Naive B cell (primary cell): ENCODE measurements at regions not wholly inside any gene's neighbourhood (a gene's known extent, or its start where the extent isn't known, plus 50 kb on each side); places are given as distances from the start of the nearest gene placed in this dataset.

ENCODE experiments used
- ATAC-seq, 2 donors: fragments of 150-1000 bp; cut with Tn5 transposase; 2 replicates each; pipeline ENCODE4 v1.10.0; 2021; ENCODE audit warnings: low read depth in 2 of 2, mild to moderate bottlenecking in 2 of 2, moderate library complexity in 2 of 2
- DNase-seq: peaks from one replicate; pipeline ENCODE4 v3.0.0; 2022
- H3K27ac Mint-ChIP-seq, 6 donors: one replicate each; pipeline ENCODE4 v1.8.0; 2020 to 2022; ENCODE audit warnings: mild to moderate bottlenecking in 6 of 6, mixed read lengths in 6 of 6, moderate library complexity in 5 of 6, inconsistent platforms in 2 of 6
- H3K27me3 Mint-ChIP-seq, 3 donors: one replicate each; pipeline ENCODE4 v1.8.0; 2021 to 2022; ENCODE audit warnings: mixed read lengths in 3 of 3, mild to moderate bottlenecking in 1 of 3
- H3K36me3 Mint-ChIP-seq, 2 donors: one replicate each; pipeline ENCODE4 v1.8.0; 2020 to 2022; ENCODE audit warnings: mixed read lengths in 2 of 2, inconsistent platforms in 1 of 2, mild to moderate bottlenecking in 1 of 2
- H3K4me1 Mint-ChIP-seq, 3 donors: one replicate each; pipeline ENCODE4 v1.8.0; 2020 to 2022; ENCODE audit warnings: mixed read lengths in 3 of 3, inconsistent platforms in 1 of 3, mild to moderate bottlenecking in 1 of 3, moderate library complexity in 1 of 3
- H3K4me3 Mint-ChIP-seq, 8 donors: one replicate each; pipeline ENCODE4 v1.8.0; 2020 to 2022; ENCODE audit warnings: mild to moderate bottlenecking in 8 of 8, mixed read lengths in 8 of 8, moderate library complexity in 8 of 8, inconsistent platforms in 2 of 8
- H3K9me3 Mint-ChIP-seq, 7 donors: one replicate each; pipeline ENCODE4 v1.8.0; 2020 to 2022; ENCODE audit warnings: mixed read lengths in 7 of 7, mild to moderate bottlenecking in 5 of 7, inconsistent platforms in 2 of 7, moderate library complexity in 1 of 7

DNA sequence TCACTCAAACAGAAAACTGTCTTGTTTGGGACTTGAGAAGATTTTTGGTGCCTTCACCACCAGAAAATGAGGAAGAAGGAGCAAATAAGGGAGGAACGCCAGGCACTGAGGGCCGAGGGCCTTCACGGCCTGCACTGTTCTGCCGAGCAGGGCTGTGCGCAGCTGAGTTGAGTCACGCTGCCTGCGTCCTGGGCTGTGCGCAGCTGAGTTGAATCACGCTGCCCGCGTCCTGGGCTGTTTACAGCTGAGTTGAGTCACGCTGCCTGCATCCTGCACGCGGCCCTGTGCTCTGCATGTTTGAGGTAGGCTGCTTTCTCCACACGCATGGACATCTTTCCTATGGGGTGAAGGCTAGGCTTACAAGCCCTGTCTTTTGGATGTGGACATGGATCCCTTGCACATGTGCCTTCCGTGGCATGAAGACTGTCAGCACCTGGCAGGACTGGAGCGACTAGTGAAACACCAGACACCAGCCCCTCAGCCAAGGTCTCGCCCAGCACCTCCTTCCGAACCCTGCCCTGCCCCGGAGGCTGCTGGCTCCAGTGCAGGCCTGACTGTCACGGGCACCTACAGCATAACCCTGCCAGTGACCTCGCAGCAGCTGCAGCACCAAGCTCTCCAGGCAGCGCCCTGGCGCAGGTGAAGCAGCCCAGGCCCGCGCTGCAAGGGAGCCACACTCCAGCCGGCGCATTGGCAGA is 96.7 kb downstream of the HTR5A start:
- Mint-ChIP-seq H3K36me3 (no peaks in the 10 kb centered on the region), H3K27ac (no peak overlapping the region), H3K27me3 (peaks cover 6 to 33% (median 24%) of the 10 kb centered on the region in 3 donors), H3K9me3 (no peaks in the 10 kb centered on the region), H3K4me3 (no peak overlapping the region), H3K4me1 (no peaks in the 10 kb centered on the region)
- no peak for ATAC-seq
- DNase-seq: no peak

DNA sequence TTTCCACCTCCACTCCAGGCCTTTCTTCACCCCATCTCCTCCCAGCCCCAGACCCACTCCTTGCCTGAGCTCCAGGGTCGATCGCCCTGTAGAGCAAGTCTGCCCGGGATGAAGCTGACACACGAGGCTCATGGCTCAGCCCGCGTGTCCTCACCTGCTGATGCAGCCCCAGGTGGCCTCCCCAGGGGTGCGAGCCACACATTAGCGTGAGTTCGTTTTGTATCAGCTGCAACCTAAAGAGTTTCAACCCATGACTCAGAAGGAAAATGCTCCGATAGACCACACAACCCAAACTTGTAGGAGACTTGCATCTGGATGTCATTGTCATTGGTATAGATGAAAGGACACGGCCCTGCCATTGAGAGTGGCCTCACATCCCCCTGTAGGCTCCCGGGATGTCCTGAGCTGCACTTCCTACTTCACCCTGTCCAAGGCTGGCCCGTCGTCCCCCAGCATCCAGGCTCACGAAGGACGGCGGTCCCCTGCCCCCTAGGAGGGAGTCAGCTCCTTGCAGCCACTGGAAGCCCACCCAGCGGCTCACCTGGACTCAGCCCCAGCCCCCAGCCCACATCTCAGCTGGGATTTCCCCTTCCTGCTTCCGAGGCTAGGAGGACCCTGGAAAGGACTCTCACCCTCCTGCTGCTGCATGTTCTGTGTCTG is 97.7 kb downstream of the HTR5A start:
- Mint-ChIP-seq H3K9me3 (no peaks in the 10 kb centered on the region), H3K27ac (no peak overlapping the region), H3K4me3 (no peak overlapping the region), H3K36me3 (no peaks in the 10 kb centered on the region), H3K27me3 (peaks cover 11 to 43% (median 30%) of the 10 kb centered on the region in 3 donors), H3K4me1 (no peaks in the 10 kb centered on the region)
- DNase-seq (no peak), ATAC-seq (no peak)

DNA sequence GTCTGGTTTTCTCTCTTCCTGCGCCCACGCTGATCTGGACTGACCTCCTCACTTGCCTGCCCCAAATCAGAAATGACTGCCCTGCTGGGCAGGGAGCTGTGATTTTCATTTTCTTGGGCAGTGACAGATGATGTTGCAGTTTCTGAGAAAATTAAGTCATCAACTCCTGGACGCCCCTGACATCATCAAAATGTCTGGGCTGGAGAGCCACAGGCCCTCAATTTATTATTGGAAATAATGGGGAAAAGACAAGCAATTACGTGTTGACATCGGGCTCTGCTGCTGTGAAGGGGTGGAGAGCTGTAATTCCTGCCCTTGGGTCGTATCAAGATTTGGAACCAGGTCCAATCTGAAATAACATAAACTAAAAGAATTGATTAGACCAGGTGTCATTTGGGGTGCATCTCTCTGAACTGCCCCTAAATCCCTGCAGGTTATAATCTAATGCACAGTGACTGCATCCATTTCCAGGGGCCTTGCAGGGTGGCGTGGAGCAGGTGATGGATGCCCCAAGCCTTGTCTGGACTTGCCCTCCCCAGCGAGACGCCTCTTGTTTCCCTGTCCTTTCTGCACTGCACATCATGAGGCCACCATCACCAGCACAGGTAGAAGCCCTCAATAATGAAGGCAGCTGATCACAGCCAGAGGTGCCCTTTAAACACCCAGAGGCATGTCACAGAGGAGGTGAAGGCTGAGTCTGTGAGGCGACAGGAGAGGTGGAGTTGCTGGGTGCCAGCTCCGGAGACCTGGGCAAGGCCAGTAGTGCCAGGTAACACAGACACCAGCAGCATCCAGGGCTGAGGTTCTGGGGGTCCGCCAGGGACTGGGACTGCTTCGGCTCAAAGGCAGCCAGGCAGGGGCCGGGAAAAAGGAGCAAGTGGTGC is 98.7 kb downstream of the HTR5A start:
- Mint-ChIP-seq H3K36me3 (no peaks in the 10 kb centered on the region), H3K9me3 (no peaks in the 10 kb centered on the region), H3K4me1 (no peaks in the 10 kb centered on the region), H3K27me3 (peaks cover 11 to 43% (median 40%) of the 10 kb centered on the region in 3 donors), H3K27ac (no peak overlapping the region), H3K4me3 (no peak overlapping the region)
- ATAC-seq: no peak
- no peak for DNase-seq

DNA sequence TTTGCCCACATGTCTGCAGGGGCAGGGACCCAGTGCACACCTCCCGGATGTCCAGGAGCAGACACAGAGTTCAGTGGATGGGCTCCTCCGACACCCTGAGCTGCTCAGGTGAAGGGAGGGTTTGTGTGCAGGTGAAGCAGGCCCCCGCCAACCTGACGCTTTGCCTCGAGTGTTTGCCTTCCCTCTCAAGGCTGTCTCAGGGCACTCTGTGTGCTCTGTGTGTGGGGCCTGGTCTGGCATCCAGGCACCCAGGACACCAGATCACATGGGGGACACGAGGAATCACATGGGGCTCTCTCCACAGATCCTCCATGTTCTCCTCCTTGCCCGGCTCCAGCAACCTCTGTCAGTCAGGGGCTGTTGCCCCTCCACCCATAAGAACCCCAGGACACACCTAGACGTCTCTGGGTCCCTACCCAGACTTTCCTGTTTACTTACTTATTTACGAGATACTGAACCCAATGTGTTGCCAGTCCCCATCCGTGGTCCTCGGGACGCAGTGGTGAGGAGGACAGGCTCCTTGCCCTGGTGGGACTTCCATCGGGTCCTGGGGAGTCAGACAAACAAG is 99.5 kb downstream of the HTR5A start:
- no peak for DNase-seq
- Mint-ChIP-seq H3K27ac (no peak overlapping the region), H3K9me3 (peaks cover 0 to 2% (median 0%) of the 10 kb centered on the region in 7 donors), H3K36me3 (no peaks in the 10 kb centered on the region), H3K4me1 (no peaks in the 10 kb centered on the region), H3K4me3 (no peak overlapping the region), H3K27me3 (peaks cover 14 to 48% (median 39%) of the 10 kb centered on the region in 3 donors)
- ATAC-seq: no peak

DNA sequence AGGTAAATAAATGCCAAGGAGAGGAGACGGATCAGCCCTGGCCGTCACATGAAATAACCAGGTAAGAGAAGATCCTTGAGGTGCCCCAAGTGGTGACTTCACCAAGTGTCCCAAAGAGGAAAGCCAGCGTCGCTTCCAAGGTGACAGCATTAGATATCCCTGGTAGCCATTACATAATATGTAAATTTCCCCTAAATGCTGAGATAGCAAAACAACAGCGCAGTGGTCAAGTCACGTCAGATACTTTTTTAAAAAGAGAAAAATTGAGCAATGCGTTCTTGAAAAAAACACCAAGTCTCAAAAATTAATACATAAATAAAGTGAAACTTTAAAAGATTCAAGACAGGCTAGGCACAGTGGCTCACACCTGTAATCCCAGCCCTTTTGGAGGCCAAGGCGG is 100.2 kb downstream of the HTR5A start:
- ATAC-seq (no peak), DNase-seq (no peak)
- Mint-ChIP-seq H3K4me3 (no peak overlapping the region), H3K4me1 (no peaks in the 10 kb centered on the region), H3K9me3 (peaks cover 0 to 9% (median 0%) of the 10 kb centered on the region in 7 donors), H3K27me3 (peaks cover 19 to 50% (median 39%) of the 10 kb centered on the region in 3 donors), H3K36me3 (no peaks in the 10 kb centered on the region), H3K27ac (no peak overlapping the region)

DNA sequence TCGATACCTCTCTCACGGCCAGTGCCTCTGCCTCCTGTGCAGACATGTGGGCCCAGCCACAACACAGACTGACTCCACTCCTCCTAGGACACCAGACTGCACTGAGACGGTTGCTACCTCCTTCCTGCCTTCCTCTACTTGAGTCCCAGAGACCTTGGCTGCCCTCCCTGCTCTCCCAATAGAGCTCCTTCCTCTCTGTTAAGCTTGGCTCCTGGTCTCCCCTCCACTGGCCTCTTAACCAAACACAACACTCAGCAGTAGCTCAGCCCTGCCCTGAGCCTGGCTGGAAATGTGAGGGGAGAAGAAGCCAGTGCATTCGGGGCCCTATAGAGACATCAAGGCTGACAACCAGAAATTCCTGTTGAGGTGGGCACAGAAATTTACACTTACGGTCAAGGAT is 102.0 kb downstream of the HTR5A start:
- Mint-ChIP-seq H3K4me3 (no peak overlapping the region), H3K36me3 (no peaks in the 10 kb centered on the region), H3K27ac (no peak overlapping the region), H3K27me3 (peaks cover 13 to 50% (median 39%) of the 10 kb centered on the region in 3 donors), H3K9me3 (peaks cover 0 to 26% (median 3%) of the 10 kb centered on the region in 7 donors), H3K4me1 (no peaks in the 10 kb centered on the region)
- no peak for ATAC-seq
- no peak for DNase-seq

DNA sequence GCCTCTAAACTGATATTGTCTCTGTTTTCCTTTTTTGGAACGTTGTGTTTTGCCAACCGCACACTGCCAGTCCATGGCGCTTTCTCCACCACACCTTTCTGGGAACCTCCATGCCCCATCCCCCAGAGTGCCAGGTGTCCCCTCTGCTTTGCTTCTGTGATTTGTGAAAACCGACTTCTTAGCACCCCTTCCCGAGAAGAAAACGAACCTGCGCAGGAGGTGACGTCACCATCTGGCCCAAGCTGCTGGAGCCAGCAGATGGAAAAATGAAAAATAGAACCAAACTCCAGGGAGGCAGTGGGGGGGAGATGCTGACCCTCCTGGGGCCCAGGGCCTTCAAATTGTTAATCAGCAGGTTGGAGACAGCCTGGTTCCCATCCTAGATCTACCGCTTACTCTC is 103.8 kb downstream of the HTR5A start:
- Mint-ChIP-seq H3K4me1 (no peaks in the 10 kb centered on the region), H3K27me3 (peaks cover 13 to 37% (median 32%) of the 10 kb centered on the region in 3 donors), H3K4me3 (no peak overlapping the region), H3K36me3 (no peaks in the 10 kb centered on the region), H3K9me3 (peaks cover 0 to 37% (median 4%) of the 10 kb centered on the region in 7 donors), H3K27ac (no peak overlapping the region)
- DNase-seq (no peak), ATAC-seq (no peak)

DNA sequence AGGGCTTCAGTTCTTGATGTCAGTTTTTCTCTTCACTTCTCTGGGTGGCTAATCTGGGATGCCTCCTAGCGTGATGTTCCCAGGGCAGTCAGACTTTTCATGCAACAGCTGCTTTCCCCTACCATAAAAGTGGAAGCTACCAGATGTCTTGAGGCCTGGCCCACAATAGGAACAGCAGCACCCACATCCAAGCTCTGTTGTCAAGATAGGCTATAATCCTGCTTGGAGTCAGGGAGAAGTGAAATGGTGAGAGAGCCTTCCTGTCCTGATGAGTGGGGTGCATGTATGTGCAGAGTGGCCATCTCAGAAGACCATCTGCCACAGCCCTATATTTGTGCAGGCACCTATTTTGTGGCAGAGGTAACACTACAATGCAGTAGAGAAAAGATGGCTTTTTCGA is 108.0 kb downstream of the HTR5A start:
- Mint-ChIP-seq H3K27me3 (peaks cover 13 to 35% (median 16%) of the 10 kb centered on the region in 3 donors), H3K9me3 (peaks cover 1 to 50% (median 6%) of the 10 kb centered on the region in 7 donors), H3K27ac (peak overlapping the region in 1 of 6 donors; percentile 44), H3K4me1 (no peaks in the 10 kb centered on the region), H3K36me3 (no peaks in the 10 kb centered on the region), H3K4me3 (no peak overlapping the region)
- ATAC-seq (no peak), DNase-seq (no peak)

DNA sequence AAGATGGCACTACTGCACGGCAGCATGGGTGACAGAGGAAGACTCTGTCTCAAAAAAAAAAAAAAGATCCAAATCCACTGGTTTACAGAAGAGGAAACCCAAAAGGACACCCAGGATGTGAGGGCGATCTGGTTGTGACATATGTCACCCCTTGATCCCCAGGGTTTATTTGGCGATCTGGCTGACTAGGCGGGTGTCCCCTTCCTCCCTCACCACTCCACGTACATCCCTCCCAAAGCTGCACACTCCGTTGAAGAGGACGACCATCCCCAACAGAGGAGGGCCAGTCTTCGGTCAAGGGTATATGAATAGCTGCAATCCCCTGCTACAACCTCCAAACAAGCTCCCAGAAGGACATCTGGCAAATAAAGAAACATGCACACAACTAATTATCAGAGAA is 111.6 kb downstream of the HTR5A start:
- DNase-seq (no peak), ATAC-seq (no peak)
- no peaks in the 10 kb centered on the region for H3K4me1 Mint-ChIP-seq
- H3K27ac Mint-ChIP-seq: peak overlapping the region in 1 of 6 donors; percentile 9
- H3K27me3 Mint-ChIP-seq: peaks cover 11 to 39% (median 21%) of the 10 kb centered on the region in 3 donors
- H3K4me3 Mint-ChIP-seq: no peak overlapping the region
- peaks cover 11 to 61% (median 29%) of the 10 kb centered on the region in 7 donors for H3K9me3 Mint-ChIP-seq
- H3K36me3 Mint-ChIP-seq: peaks cover 6 to 12% of the 10 kb centered on the region in 2 donors

DNA sequence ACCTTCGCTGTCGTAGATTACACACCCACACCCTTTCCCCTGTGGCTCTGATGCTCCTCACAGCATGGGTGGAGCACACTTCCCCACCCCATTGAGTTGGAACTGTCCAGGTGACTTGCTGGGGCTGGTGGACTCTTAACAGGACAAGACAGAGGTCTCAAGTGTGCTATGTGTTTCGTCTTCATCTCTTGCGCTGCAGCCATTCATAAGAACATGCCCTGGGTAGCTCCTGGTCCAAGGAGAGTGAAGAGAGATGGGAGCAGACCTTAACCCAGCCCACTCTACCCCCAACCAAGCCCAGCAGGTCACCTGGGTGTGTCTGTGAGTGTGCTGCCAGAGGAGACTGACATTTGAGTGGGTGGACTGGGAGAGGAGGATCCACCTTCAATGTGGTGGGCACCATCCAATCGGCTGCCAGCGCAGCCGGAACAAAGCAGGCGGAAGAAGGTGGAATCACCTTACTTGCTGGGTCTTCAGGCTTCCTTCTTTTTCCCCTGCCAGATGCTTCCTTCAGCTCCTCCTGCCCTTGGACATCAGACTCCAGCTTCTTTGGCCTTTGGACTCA is 112.4 kb downstream of the HTR5A start:
- Mint-ChIP-seq H3K27ac (peak overlapping the region in 1 of 6 donors; percentile 29), H3K36me3 (peaks cover 6 to 12% of the 10 kb centered on the region in 2 donors), H3K27me3 (peaks cover 11 to 45% (median 21%) of the 10 kb centered on the region in 3 donors), H3K4me1 (no peaks in the 10 kb centered on the region), H3K9me3 (peaks cover 11 to 59% (median 33%) of the 10 kb centered on the region in 7 donors), H3K4me3 (peak overlapping the region in 1 of 8 donors; percentile 36)
- no peak for DNase-seq
- no peak for ATAC-seq

DNA sequence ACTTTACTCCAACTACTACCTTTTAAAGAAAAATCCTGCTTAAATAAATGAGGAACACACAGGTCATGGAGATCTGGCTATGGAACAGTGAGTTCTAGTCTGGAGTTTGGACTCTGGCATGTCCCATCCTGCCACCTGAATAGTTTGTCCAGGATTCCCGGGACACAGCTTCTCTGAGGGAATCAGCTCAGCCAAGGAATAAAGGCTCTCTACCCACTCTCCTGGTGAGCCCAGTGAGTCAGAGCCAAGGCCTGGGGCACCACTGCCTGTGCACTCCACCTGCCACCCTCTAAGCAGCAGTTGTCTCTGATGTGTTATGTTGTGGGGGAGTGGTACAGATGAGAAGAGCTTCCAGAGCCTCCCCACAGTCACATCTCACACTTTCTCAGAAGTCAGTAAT is 113.5 kb downstream of the HTR5A start:
- DNase-seq (no peak), ATAC-seq (no peak)
- Mint-ChIP-seq H3K36me3 (peaks cover 6 to 12% of the 10 kb centered on the region in 2 donors), H3K4me3 (no peak overlapping the region), H3K27ac (no peak overlapping the region), H3K9me3 (peaks cover 11 to 51% (median 33%) of the 10 kb centered on the region in 7 donors), H3K4me1 (no peaks in the 10 kb centered on the region), H3K27me3 (peaks cover 16 to 51% (median 27%) of the 10 kb centered on the region in 3 donors)

DNA sequence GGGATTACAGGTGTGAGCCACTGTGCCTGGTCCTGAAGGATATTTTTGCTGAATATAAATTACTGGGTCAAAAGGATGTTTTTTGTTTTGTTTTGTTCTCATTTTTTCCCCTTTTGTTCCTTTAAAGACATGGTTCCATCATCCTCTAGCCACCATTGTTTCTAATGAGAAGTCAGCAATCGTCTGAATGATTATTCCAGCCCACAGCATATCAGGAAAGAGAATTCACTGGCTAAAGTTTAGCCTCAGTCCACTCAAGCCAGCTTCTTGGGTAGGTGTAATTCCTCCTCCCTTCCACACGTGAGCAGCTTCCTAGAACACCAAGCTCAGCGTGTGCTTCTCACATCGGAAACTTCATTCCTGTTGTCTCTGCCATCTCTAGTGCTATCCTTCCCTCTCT is 112.8 kb upstream of the INSIG1 start:
- Mint-ChIP-seq H3K27me3 (peaks cover 23 to 57% (median 30%) of the 10 kb centered on the region in 3 donors), H3K4me3 (no peak overlapping the region), H3K9me3 (peaks cover 11 to 51% (median 33%) of the 10 kb centered on the region in 7 donors), H3K27ac (no peak overlapping the region), H3K4me1 (no peaks in the 10 kb centered on the region), H3K36me3 (peaks cover 6 to 12% of the 10 kb centered on the region in 2 donors)
- no peak for ATAC-seq
- DNase-seq: no peak
